WTC11 (cell line): ENCODE measurements at regions not wholly inside any gene's neighbourhood (a gene's known extent, or its start where the extent isn't known, plus 50 kb on each side); places are given as distances from the start of the nearest gene placed in this dataset.

Source experiments
- CTCF ChIP-seq: fragments of 200-600 bp; IDR thresholded peaks from 2 replicates; pipeline ENCODE4 v1.8.0; 2022; ENCODE audit warnings: antibody characterized with exemption
- E2F1 ChIP-seq: sonication (generic); formaldehyde crosslinking; IDR thresholded peaks from 2 replicates; pipeline ENCODE4 v1.8.0; 2022; ENCODE audit warnings: mild to moderate bottlenecking, missing genetic modification reagents
- E2F4 ChIP-seq: sonication (generic); formaldehyde crosslinking; IDR thresholded peaks from 2 replicates; pipeline ENCODE4 v1.8.1; 2022; ENCODE audit warnings: low read depth, mild to moderate bottlenecking, moderate library complexity, missing genetic modification reagents, borderline replicate concordance
- JUN ChIP-seq: sonication (generic); formaldehyde crosslinking; IDR thresholded peaks from 2 replicates; pipeline ENCODE4 v1.8.0; 2023; ENCODE audit warnings: mild to moderate bottlenecking, missing genetic modification reagents
- RORB ChIP-seq: fragments of 250-450 bp; sonication (Bioruptor Pico); IDR thresholded peaks from 2 replicates; pipeline ENCODE4 v1.9.0; 2021; ENCODE audit warnings: mild to moderate bottlenecking
- SP1 ChIP-seq: sonication (generic); formaldehyde crosslinking; conservative IDR thresholded peaks from 2 replicates; pipeline ENCODE4 v1.8.1; 2022; ENCODE audit warnings: missing genetic modification reagents
- TEAD4 ChIP-seq: sonication (generic); formaldehyde crosslinking; IDR thresholded peaks from 2 replicates; pipeline ENCODE4 v1.8.0; 2022; ENCODE audit warnings: mild to moderate bottlenecking, missing genetic modification reagents
- TP53 ChIP-seq: sonication (generic); formaldehyde crosslinking; IDR thresholded peaks from 2 replicates; pipeline ENCODE4 v1.8.1; 2023; ENCODE audit warnings: mild to moderate bottlenecking, missing genetic modification reagents
- USF1 ChIP-seq: sonication (generic); formaldehyde crosslinking; IDR thresholded peaks from 2 replicates; pipeline ENCODE4 v1.8.0; 2022; ENCODE audit warnings: mild to moderate bottlenecking, missing genetic modification reagents
- ZBTB43 ChIP-seq: sonication (generic); formaldehyde crosslinking; IDR thresholded peaks from 2 replicates; pipeline ENCODE4 v1.8.1; 2023; ENCODE audit warnings: mild to moderate bottlenecking, missing genetic modification reagents
- ZNF512 ChIP-seq: sonication (generic); formaldehyde crosslinking; IDR thresholded peaks from 2 replicates; pipeline ENCODE4 v1.8.1; 2022; ENCODE audit warnings: missing genetic modification reagents, borderline replicate concordance

GRCh38 chr4:132670557-132670956 is 478.5 kb upstream of the PCDH10 start:
- TF ChIP-seq JUN (CRISPR knock-in tag) (no peak), ZBTB43 (CRISPR knock-in tag) (no peak), SP1 (CRISPR knock-in tag) (no peak), USF1 (CRISPR knock-in tag) (no peak), CTCF (no peak), ZNF512 (CRISPR knock-in tag) (no peak), TP53 (no peak), TEAD4 (CRISPR knock-in tag) (no peak), E2F1 (no peak), E2F4 (no peak), RORB (CRISPR knock-in tag) (no peak)
